IMR-90 (cell line): ENCODE measurements at regions not wholly inside any gene's neighbourhood (a gene's known extent, or its start where the extent isn't known, plus 50 kb on each side); places are given as distances from the start of the nearest gene placed in this dataset.

ENCODE experiments used
- ATAC-seq: fragments of 200-7000 bp; cut with Tn5 transposase; 2 replicates; pipeline ENCODE4 v1.9.1; 2020; ENCODE audit warnings: low read depth, mild to moderate bottlenecking, moderate library complexity
- BruUV-seq: library from RNA; stranded (reverse); fragments of 400-500 nt; replicated peaks from 2 replicates; lab custom pipeline; 2021; lab: Mats Ljungman, UMichigan
- CTCF ChIA-PET: fragments of 300-600 bp; formaldehyde crosslinking; extraction: SDS; loops from one replicate; lab custom pipeline; 2021; ENCODE audit warnings: antibody characterized with exemption; lab: Yijun Ruan, JAX
- POLR2A ChIA-PET: fragments of 300-600 bp; sonication (Branson Sonifier 250); formaldehyde crosslinking; loops from one replicate; lab custom pipeline; 2022; ENCODE audit warnings: antibody characterized with exemption; ENCODE audit not compliant: unreplicated experiment; lab: Charles Lee
- DNase-seq: peaks from one replicate; pipeline ENCODE4 v3.0.0; 2013
- H2AFZ ChIP-seq: replicated peaks from 2 replicates; pipeline ENCODE3; 2013; ENCODE audit warnings: low read length, mild to moderate bottlenecking; ENCODE audit not compliant: poor library complexity
- H2AK5ac ChIP-seq: 2 replicates; pipeline ENCODE4 v1.6.1; 2013; ENCODE audit warnings: low read depth, low read length, inconsistent platforms
- H2AK9ac ChIP-seq: replicated peaks from 2 replicates; pipeline ENCODE3; 2013; ENCODE audit warnings: mild to moderate bottlenecking, low read depth, low read length, moderate library complexity; ENCODE audit not compliant: poor library complexity
- H2BK120ac ChIP-seq: 2 replicates; pipeline ENCODE4 v1.6.1; 2013; ENCODE audit warnings: low read depth, low read length, inconsistent platforms
- H2BK15ac ChIP-seq: 3 replicates; pipeline ENCODE4 v1.6.1; 2013; ENCODE audit warnings: low read depth, low read length, inconsistent platforms
- H2BK20ac ChIP-seq: 2 replicates; pipeline ENCODE4 v1.6.1; 2013; ENCODE audit warnings: low read depth, mild to moderate bottlenecking, inconsistent platforms, low read length, moderate library complexity
- H2BK5ac ChIP-seq: 2 replicates; pipeline ENCODE4 v1.6.1; 2013; ENCODE audit warnings: mild to moderate bottlenecking, low read depth, low read length, inconsistent platforms; ENCODE audit not compliant: poor library complexity, severe bottlenecking
- H3K14ac ChIP-seq: replicated peaks from 2 replicates; pipeline ENCODE4 v1.6.1; 2013; ENCODE audit warnings: low read depth, low read length, inconsistent platforms
- H3K18ac ChIP-seq: 2 replicates; pipeline ENCODE4 v1.6.1; 2013; ENCODE audit warnings: low read depth, low read length, control low read depth
- H3K23ac ChIP-seq: 2 replicates; pipeline ENCODE4 v1.6.1; 2013; ENCODE audit warnings: low read depth, low read length, inconsistent platforms
- H3K27ac ChIP-seq: 2 replicates; pipeline ENCODE4 v1.5.1; 2013; ENCODE audit warnings: mild to moderate bottlenecking, control low read depth, low read length; ENCODE audit not compliant: insufficient read depth
- H3K27me3 ChIP-seq: 2 replicates; pipeline ENCODE4 v1.6.1; 2013; ENCODE audit warnings: low read length; ENCODE audit not compliant: control insufficient read depth, insufficient read depth
- H3K36me3 ChIP-seq: 2 replicates; pipeline ENCODE4 v1.6.1; 2013; ENCODE audit warnings: low read length, mixed read lengths; ENCODE audit not compliant: control insufficient read depth, insufficient read depth
- H3K4ac ChIP-seq: 2 replicates; pipeline ENCODE4 v1.6.1; 2013; ENCODE audit warnings: low read depth, low read length, inconsistent platforms
- H3K4me1 ChIP-seq: 2 replicates; pipeline ENCODE4 v1.6.1; 2013; ENCODE audit warnings: low read length, mixed read lengths; ENCODE audit not compliant: control insufficient read depth, insufficient read depth
- H3K4me2 ChIP-seq: 2 replicates; pipeline ENCODE4 v1.6.1; 2013; ENCODE audit warnings: low read depth, mild to moderate bottlenecking, control low read depth, low read length, moderate library complexity
- H3K4me3 ChIP-seq: 2 replicates; pipeline ENCODE4 v1.5.1; 2013; ENCODE audit warnings: low read depth, mild to moderate bottlenecking, control low read depth, low read length, moderate library complexity; ENCODE audit not compliant: insufficient read depth
- H3K56ac ChIP-seq: 2 replicates; pipeline ENCODE4 v1.6.1; 2013; ENCODE audit warnings: low read length, inconsistent platforms; ENCODE audit not compliant: insufficient read depth; ENCODE audit errors: extremely low read depth
- H3K79me1 ChIP-seq, 2 experiments: 2 replicates each; pipeline ENCODE4 v1.6.1; 2013; ENCODE audit warnings: low read length in 2 of 2, inconsistent platforms in 1 of 2, low read depth in 1 of 2
- H3K9ac ChIP-seq: 2 replicates; pipeline ENCODE4 v1.6.1; 2013; ENCODE audit warnings: low read depth, low read length, control low read depth
- H3K9me1 ChIP-seq: 2 replicates; pipeline ENCODE4 v1.6.1; 2013; ENCODE audit warnings: low read length, inconsistent platforms; ENCODE audit not compliant: insufficient read depth
- H3K9me3 ChIP-seq: 2 replicates; pipeline ENCODE4 v1.6.1; 2013; ENCODE audit warnings: low read length; ENCODE audit not compliant: control insufficient read depth, insufficient read depth
- H4K20me1 ChIP-seq: 2 replicates; pipeline ENCODE4 v1.6.1; 2013; ENCODE audit warnings: low read length, inconsistent platforms; ENCODE audit not compliant: insufficient read depth
- H4K5ac ChIP-seq: 2 replicates; pipeline ENCODE4 v1.6.1; 2013; ENCODE audit warnings: mild to moderate bottlenecking, low read depth, low read length, control low read depth
- H4K8ac ChIP-seq, 2 experiments: 2 replicates each; pipeline ENCODE4 v1.6.1; 2013; ENCODE audit warnings: low read depth in 2 of 2, low read length in 2 of 2, control low read depth in 1 of 2, inconsistent platforms in 1 of 2
- H4K91ac ChIP-seq: 2 replicates; pipeline ENCODE4 v1.6.1; 2013; ENCODE audit warnings: low read depth, low read length, inconsistent platforms; ENCODE audit not compliant: insufficient read depth
- BHLHE40 ChIP-seq: fragments of 150-350 bp; IDR thresholded peaks from 2 replicates; pipeline ENCODE4 v1.6.1; 2016; ENCODE audit warnings: mild to moderate bottlenecking, low read depth, low read length
- CEBPB ChIP-seq: IDR thresholded peaks from 2 replicates; pipeline ENCODE4 v1.6.1; 2012; ENCODE audit warnings: low read depth, low read length, improper control_type of control experiment
- CHD1 ChIP-seq: IDR thresholded peaks from 2 replicates; pipeline ENCODE4 v1.6.1; 2012; ENCODE audit warnings: low read depth, low read length, improper control_type of control experiment
- CTCF ChIP-seq: conservative IDR thresholded peaks from 2 replicates; pipeline ENCODE4 v1.5.1; 2012; ENCODE audit warnings: mild to moderate bottlenecking, low read depth, low read length, improper control_type of control experiment
- ELK1 ChIP-seq: fragments of 150-350 bp; IDR thresholded peaks from 2 replicates; pipeline ENCODE4 v1.6.1; 2016; ENCODE audit warnings: low read depth, mild to moderate bottlenecking, low read length, moderate library complexity, borderline replicate concordance
- FOS ChIP-seq: fragments of 150-350 bp; IDR thresholded peaks from 2 replicates; pipeline ENCODE4 v1.6.1; 2016; ENCODE audit warnings: low read depth, low read length
- MAFK ChIP-seq: IDR thresholded peaks from 2 replicates; pipeline ENCODE4 v1.6.1; 2012; ENCODE audit warnings: low read depth, low read length, improper control_type of control experiment
- MAZ ChIP-seq: IDR thresholded peaks from 2 replicates; pipeline ENCODE4 v1.6.1; 2012; ENCODE audit warnings: low read depth, mild to moderate bottlenecking, low read length, improper control_type of control experiment, moderate library complexity, borderline replicate concordance
- MXI1 ChIP-seq: IDR thresholded peaks from 2 replicates; pipeline ENCODE4 v1.6.1; 2012; ENCODE audit warnings: low read depth, mild to moderate bottlenecking, low read length, moderate library complexity, borderline replicate concordance
- NFE2L2 ChIP-seq: fragments of 150-350 bp; IDR thresholded peaks from 2 replicates; pipeline ENCODE4 v1.6.1; 2016; ENCODE audit warnings: low read depth, mild to moderate bottlenecking, low read length
- POLR2A ChIP-seq: IDR thresholded peaks from 2 replicates; pipeline ENCODE4 v1.6.1; 2012; ENCODE audit warnings: mild to moderate bottlenecking, low read depth, low read length
- RAD21 ChIP-seq: IDR thresholded peaks from 2 replicates; pipeline ENCODE4 v1.6.1; 2012; ENCODE audit warnings: low read length, improper control_type of control experiment
- RCOR1 ChIP-seq: IDR thresholded peaks from 2 replicates; pipeline ENCODE4 v1.6.1; 2012; ENCODE audit warnings: mild to moderate bottlenecking, low read length, improper control_type of control experiment; ENCODE audit not compliant: insufficient replicate concordance
- RFX5 ChIP-seq: IDR thresholded peaks from 2 replicates; pipeline ENCODE4 v1.8.0; 2012; ENCODE audit warnings: low read depth, mild to moderate bottlenecking, low read length, moderate library complexity
- SMC3 ChIP-seq: fragments of 150-350 bp; IDR thresholded peaks from 2 replicates; pipeline ENCODE4 v1.6.1; 2016; ENCODE audit warnings: low read depth, mild to moderate bottlenecking, antibody characterized with exemption, low read length, moderate library complexity
- USF2 ChIP-seq: fragments of 150-350 bp; IDR thresholded peaks from 2 replicates; pipeline ENCODE4 v1.6.1; 2017; ENCODE audit warnings: mild to moderate bottlenecking, antibody characterized with exemption, low read length, low read depth
- WGBS, 2 experiments: methylation state at CpG; one replicate each; pipeline versions ENCODE4 v1.1.5 to v1.1.7; 2013; ENCODE audit warnings: missing lambda C conversion rate in 2 of 2; ENCODE audit not compliant: insufficient read length in 1 of 2; ENCODE audit errors: extremely low coverage in 2 of 2; 5-methylcytosine and 5-hydroxymethylcytosine counted together
- dilution Hi-C: fragments of 300-500 bp; cut with HindIII; formaldehyde crosslinking; loops from one replicate; pipeline ENCODE4 v1.14.3; 2018; ENCODE audit warnings: low sequenced_read_pairs; ENCODE audit not compliant: unreplicated experiment
- in situ Hi-C: fragments of 300-500 bp; cut with MboI; formaldehyde crosslinking; loops from 3 replicates; pipeline ENCODE4 v1.14.3; 2019; ENCODE audit warnings: low sequenced_read_pairs, inconsistent platforms, mixed read lengths
- intact Hi-C: fragments of 100-400 bp; cut with micrococcal nuclease; formaldehyde crosslinking; loops from 2 replicates; pipeline ENCODE4 v1.10.0; 2022

- no peak overlapping the region for H2BK20ac ChIP-seq
- H3K4ac ChIP-seq: no peak overlapping the region
- no peak overlapping the region for H2AFZ ChIP-seq
- peaks cover 5% of the 10 kb centered on the region for H3K27me3 ChIP-seq
- no peaks in the 10 kb centered on the region for H4K20me1 ChIP-seq
- WGBS, 2 experiments: no CpG with 5 or more reads among the region's 3 CpGs
- no peak overlapping the region for H4K91ac ChIP-seq
- H3K27ac ChIP-seq: no peak overlapping the region
- intact Hi-C loops (no loop called here), in situ Hi-C loops (no loop called here), dilution Hi-C loops (no loop called here)
- BruUV-seq: no TSS peak
- no peaks in the 10 kb centered on the region for H3K79me1 ChIP-seq
- no peak overlapping the region for H4K8ac ChIP-seq
- H3K18ac ChIP-seq: no peak overlapping the region
- H3K4me3 ChIP-seq: no peak overlapping the region
- H3K9ac ChIP-seq: no peak overlapping the region
- no peak overlapping the region for H4K5ac ChIP-seq
- H2BK5ac ChIP-seq: no peak overlapping the region
- no peaks in the 10 kb centered on the region for H3K36me3 ChIP-seq
- ChIA-PET POLR2A (no interaction called here), CTCF (interaction anchor here (0.7 kb wide), 1 partner anchor 104 kb away, joined by 3 read pairs; no protein-coding TSS in a partner anchor)
- TF ChIP-seq RAD21: no peak
- no peak for TF ChIP-seq BHLHE40
- TF ChIP-seq CEBPB: no peak
- no peak for TF ChIP-seq ELK1
- no peak for TF ChIP-seq NFE2L2
- TF ChIP-seq MAFK: no peak
- no peak for TF ChIP-seq RCOR1
- TF ChIP-seq CHD1: no peak
- no peak for TF ChIP-seq SMC3
- no peak for TF ChIP-seq FOS
- TF ChIP-seq USF2: no peak
- no peak for TF ChIP-seq RFX5
- TF ChIP-seq MAZ: no peak
- TF ChIP-seq POLR2A: no peak
- no peak for TF ChIP-seq MXI1
- no peak for TF ChIP-seq CTCF
- no peaks in the 10 kb centered on the region for H3K9me1 ChIP-seq
- H3K4me2 ChIP-seq: no peak overlapping the region
- no peak for ATAC-seq
- no peak overlapping the region for H2BK120ac ChIP-seq
- H2BK15ac ChIP-seq: no peak overlapping the region
- H3K9me3 ChIP-seq: no peaks in the 10 kb centered on the region
- no peak for DNase-seq
- no peak overlapping the region for H3K56ac ChIP-seq
- no peaks in the 10 kb centered on the region for H3K4me1 ChIP-seq
- H3K23ac ChIP-seq: no peak overlapping the region
- no peak overlapping the region for H2AK9ac ChIP-seq
- no peak overlapping the region for H2AK5ac ChIP-seq
- H3K14ac ChIP-seq: no peak overlapping the region
These were observed 139.3 kb upstream of the TMCC3 start for GRCh38 chr12:94789510-94790225.
